GM18508 (cell line): ENCODE measurements at regions not wholly inside any gene's neighbourhood (a gene's known extent, or its start where the extent isn't known, plus 50 kb on each side); places are given as distances from the start of the nearest gene placed in this dataset.

Experiments used
- ATAC-seq: cut with Tn5 transposase; IDR thresholded peaks from one replicate; pipeline ENCODE4 v1.9.1; 2021; ENCODE audit warnings: moderate number of reproducible peaks; ENCODE audit not compliant: insufficient read depth, unreplicated experiment

DNA sequence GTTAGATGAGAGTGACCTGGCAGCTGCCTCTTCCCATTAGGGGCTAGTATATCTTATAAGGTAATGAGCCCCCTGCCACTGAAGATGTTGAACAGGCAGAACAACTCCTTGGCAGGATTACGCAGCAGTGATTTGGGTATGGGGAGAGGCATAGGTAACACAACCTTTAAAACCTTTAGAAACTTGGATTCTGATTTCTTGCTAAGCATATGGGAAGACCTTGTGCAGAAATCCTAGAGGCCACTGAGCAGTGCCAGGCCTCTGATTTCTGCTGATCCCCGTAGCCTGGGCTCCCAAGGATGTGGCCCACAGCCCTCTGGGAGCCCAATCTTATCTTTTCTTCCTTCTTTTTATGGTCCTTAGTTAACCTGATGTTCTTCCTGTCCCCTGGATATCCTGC is 237.9 kb upstream of the ROPN1 start:
- no peak for ATAC-seq

DNA sequence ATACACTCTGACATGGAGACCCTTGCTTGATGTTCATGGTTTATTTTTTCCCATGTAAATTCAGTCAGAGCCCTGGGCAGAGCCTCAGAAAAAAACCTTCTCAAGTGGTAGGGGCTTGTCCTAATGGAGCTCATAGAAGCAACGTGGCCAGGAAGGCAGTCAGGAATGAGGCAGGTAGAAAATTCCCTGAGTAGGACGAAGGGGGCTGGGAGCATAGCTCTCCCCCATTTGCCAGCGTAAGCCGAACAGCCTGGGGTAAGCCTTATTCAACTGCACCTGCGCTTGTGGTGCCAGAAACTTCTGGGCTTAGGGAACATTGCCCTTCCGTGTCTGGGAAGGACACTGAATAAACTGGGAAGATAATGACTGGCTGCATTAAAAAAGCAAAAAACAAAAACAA is 238.5 kb upstream of the ROPN1 start:
- ATAC-seq, result no peak

DNA sequence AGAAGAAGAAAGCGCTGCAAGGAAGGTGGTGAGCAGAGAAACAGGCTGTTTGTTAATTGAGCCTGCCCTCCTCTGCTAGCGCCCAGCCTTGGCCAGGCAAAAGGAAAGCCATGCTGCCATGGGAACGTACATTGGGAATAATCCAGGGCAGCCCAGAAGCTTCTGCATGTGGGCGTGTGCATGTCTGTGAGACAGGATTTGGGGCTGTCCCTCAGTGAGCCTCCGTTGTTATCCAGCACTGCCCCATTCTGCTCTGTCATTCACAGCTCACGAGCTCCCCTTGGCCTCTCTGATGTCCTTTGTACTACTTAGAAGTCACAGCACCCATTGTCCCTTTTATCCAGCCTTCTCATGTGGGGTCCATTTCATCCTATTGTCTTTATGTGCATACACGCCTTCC is 239.1 kb upstream of the ROPN1 start:
- ATAC-seq, result no peak

DNA sequence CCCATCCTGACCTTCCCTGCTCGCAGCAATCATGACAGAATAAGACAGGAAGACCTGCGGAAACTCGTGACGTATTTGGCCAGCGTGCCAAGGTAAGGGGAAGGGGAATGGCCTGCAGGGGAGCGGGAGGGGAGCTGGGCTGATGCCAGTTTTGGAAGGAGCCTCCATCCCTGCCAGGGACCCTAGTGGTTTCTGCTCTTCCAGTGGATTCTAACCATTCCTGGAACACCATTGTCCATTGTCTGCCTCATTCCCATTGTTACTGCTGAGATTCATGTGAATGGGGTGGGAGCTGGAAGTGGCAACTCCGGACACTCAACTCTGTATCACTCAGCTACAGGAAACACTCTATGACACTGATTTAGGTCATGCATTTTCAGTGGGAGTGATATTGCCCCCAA is 242.9 kb upstream of the ROPN1 start:
- ATAC-seq, result no peak

DNA sequence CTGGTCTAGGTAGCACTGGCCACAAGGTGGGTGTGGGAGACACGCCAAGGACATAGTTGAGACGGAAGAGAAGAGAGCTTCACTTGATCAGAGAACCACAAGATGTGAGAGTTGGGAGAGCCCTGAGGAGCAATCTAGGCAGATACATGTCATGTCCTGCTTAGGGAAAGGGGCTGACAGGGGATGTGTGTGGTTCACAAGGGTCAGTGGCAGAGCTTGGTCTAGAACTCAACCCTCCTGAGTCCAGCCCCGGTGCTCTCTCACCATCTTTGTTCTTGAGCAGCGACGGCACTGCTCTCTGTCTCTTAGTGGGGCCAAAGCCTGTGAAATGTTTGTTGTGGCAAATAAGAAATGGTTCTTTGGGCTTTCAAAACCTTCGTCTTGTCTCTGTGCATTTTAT is 243.5 kb upstream of the ROPN1 start:
- ATAC-seq, result no peak

DNA sequence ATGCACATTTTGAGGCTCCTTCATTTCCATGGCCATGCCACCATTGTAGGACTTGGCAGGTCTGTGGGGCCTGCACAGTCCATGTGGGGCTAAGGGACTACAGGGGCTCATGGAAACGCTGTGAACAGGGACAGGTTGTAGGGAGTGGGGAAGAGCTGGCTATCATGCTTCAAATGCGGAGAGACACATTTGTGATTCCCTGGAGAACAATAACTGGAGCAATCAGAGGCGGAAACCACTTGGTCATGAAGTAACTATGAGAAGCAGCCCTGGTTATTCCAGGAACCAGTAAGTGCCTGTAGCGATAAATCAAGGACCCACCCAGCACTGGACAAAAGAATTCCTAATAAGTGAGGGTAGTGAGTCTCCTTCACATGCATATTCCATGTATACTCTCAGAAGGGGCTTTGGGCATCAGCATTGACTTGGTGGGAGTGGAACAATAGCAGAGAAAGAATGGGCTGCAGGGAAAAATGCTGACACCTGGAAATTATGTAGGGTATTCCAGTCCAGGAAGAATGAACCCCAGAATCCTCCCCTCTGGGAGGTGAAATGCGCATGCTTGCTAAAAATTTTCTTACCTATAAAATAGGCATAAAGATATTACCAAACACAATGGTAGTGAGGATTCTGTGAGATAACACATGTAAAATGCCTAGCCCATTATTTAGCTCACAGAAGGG is 251.4 kb upstream of the ROPN1 start:
- ATAC-seq, result no peak

DNA sequence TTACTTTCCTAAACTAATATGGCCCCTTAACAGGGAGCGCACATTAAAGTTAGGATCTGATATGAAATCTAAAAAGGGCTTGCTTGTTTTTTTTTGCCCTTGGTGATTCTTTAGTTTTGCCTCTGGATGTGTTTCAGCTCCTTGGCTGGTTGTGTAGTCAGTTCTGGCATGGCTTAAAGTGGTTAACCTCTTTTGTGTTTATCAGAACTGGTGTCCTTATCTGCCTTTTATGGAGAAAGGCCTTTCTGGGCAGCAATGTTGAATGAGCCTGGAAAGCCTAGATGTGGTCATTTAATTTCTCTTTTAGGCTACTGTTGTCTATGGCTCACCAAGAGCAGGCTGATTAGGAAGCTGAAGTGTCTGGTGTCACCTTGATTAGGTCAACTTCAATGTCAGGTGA is 254.5 kb upstream of the ROPN1 start:
- ATAC-seq, result no peak

DNA sequence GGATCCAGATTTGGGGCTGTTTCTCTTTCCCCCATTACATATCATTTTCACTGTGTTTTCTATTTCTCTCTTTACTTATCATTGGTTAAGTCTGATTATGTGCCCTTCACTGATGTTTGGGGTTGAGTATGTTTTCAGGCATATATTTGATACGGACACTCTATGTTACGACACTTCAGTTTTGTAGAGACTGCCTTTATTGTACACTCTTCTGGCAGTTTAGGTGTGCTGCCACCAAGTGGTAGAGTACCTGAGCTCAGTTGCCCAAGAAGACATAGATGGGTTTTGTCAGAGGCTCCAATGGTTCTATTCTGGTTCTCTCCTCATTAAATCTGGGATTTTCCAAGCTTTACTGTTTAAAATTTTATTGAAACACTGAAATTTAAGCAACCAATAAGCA is 255.0 kb upstream of the ROPN1 start:
- ATAC-seq, result no peak

DNA sequence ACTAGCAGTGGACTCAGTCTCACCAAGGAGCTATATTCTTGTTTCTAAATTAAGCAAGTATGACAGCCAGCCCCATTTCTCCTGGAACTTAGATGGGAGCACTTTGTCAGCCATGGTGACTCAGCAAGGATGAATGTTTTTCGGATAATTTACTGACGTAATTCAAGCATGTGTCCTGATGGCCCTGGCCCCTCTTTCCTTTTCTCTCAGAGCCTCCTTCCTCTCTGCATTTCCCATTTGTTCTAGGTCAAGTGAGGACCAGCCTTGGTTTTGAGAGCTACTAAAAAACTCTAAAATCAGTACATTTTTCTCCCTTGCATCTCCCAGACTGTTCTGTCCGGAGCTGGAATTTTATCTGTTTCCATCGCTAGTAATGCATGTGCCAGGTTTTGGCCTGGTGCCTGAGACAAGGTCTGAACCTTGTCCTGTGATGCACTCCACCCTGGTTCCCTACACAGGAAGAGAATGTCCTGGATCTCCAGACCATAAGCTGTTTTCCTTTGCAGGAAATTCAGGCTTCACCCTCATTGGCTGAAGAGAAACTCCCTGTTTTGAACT is 256.6 kb upstream of the ROPN1 start:
- ATAC-seq, result no peak

DNA sequence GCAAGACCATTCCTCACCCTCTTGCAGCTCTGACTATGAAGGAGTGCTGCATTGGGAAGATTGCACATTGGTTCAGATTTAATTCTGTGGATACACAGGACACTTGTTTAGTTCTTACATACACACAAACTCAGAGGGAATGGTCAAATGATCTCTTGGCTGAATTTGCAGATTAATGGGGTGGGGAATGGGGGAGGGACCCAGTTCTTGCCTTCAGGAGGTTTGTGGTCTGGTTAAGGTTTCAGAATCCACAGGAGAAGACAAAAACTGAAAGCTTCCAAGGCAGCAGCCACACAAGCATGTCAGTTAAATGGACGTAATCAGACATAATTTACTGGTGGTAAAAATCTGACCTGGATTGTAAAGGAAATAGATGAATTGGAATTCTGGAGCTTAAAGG is 257.1 kb upstream of the ROPN1 start:
- ATAC-seq, result no peak

DNA sequence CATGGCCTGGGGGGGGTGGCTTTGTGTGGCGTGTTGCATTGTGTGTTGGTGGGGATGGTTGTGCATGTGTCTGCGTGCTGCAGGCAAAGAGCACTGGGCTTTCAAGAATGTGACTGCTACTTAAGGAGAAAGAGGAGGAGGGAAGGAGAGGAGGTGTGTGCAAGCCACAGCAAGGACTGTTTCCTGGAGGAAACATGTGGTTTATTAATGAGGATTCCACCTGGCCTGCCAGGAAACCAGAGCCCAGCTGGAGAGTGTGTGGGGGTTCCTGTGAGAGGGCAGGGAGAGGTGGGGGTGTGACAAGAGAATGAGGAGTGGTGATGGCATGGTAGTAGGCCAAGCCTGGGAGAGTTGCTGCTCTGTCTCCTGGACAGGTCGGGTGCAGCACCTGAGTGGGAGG is 258.1 kb upstream of the ROPN1 start:
- ATAC-seq, result no peak

DNA sequence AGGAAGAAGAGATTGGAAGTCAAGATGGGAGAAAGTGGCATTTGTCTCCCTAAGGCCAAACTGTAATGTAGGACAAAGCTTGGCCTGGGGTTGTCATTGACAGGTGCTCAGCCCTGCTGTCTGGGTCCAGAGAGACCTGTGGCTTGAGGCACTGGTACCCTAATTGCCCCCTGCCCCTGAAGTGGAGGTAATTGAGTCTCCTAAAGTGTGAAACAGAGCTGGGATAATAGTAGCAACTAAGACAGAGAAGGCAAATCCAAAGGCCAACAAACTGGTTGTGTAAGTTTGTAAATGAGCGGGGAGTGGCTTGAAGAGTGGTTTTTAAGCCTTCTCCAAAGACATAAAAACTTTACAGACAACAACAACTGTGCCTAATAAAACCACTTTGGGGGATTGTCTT is 264.2 kb upstream of the ROPN1 start:
- no peak for ATAC-seq

DNA sequence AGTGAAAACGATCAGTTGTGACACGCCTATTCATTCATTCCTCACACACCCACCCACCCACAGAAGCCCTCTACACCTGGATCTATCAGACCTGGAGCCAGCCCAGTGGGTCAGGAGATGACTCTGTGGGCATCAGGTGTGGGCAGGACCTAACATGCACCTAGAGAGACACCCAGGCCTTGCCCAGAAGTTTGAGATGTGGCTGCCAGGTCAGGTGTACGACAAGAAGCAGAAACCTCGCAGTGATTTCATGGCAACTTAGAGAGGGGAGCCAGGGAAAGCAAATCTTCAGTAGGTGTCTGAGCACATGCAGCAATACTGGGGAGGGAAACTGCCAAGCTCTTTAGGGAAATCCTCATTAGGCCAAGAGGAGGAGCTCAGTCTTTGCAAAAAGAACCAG is 264.7 kb upstream of the ROPN1 start:
- no peak for ATAC-seq

DNA sequence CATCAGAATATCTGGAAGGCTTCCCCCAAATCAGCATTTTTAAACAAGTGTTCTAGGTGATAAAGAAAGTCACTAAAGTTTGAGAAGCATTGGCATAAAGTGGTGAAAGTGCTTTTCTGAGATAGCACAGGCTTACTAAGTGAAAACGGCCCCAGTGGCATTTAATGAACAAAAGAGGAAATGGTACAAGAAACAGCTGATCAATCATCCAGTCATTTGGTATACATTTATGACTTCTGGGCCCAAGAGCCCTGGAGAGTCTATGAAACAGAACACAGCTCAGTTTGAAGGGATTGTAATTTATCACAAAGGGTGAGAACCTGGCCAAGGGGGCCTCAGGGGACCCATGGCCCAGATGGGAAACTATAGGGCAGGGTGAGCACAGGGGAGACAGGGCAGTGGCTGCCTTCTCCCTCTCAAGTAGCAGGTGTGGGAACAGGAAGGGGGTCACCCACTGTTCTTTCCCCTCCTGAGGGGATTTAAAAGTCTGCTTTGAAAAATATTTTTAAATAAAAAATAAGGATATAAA is 265.5 kb upstream of the ROPN1 start:
- ATAC-seq, result no peak

DNA sequence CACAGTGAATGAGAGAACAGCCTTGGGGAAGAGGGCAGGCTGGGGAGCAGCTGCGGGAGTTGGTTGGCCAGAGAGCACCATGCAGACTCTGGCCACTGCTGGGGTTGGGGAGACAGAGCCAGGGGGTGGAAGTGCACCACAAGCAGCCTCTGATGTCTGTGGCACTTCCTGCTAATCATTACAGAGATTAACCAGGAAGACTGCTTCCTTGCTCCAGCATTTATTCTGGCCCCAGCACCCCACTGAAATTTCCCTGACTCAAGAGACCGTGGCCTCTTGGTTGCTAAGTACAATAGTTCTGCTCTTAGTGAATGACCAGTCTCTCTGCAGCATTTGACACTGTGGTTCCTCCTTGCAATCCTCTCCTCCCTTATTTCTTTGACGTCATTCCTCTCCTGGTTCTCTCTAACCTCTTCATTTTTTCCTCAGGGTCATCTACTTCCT is 266.2 kb upstream of the ROPN1 start:
- no peak for ATAC-seq

DNA sequence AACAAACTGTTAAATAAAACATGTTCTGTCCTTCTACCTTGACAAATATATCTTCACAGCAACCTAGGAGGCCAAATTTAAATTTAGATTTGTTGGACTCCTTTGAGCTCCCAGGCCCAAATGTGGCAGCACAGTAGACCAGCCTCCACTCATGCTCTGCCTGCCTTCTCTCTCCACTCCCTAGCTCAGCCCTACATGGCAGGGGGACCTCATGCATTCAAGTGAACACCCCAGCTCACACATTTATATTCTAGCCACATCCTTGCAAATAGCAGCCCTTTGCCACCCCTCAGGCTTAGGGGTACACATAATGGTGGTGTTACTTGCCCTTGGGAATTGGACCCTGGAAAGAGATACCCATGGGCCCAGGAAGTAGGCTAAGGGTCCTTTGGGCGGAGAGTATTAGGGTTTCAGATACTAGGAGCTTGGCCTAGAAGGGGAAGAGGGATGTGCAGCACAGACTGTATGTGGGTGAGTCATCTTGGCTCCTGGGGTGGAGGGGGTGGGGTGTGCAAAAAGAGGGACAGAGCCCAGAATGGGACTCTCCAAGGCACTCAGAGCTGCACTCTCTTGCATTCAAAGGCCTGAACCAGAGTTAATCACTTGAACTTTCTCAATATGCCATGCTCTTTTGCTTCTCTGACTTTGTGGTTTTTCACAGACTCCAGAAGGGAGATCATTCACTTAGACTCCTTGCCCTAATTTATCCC is 268.4 kb upstream of the ROPN1 start:
- ATAC-seq, result no peak

DNA sequence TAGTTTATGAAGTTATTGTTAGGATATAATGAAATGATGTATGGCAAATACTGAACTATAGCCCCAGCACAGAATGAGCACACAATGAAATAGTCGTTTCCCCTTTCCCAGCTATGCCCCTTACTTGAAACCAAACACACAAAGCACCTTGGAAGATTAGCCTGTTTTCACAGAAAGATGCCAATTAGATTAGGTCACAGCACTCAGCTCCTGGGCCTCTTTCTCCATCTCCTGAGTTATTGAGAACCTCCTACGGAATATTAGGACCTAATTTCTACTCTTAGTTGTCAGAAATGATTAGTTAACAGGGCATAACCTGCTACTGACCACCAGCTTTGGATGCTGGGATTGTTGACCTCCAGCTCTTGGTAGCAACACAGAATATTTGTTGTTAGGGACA is 269.4 kb upstream of the ROPN1 start:
- ATAC-seq, result no peak

DNA sequence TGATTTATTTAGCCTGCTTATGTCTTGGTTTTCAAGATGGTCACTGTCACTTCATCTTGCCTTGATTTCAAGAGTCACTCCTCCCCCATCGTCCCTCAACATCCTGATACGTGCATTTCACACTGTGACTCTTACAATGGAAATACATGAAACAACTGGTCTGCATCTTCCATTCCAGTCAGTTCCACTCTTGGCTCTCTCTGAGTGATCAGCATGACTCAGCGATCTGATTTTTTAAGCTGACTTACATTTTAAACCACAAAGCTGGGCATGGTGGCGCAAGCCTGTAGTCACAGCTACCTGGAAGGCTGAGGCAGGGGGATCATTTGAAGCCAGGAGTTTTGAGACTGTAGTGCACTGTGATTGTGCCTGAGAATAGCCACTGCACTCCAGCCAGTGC is 271.2 kb upstream of the ROPN1 start:
- ATAC-seq, result no peak

DNA sequence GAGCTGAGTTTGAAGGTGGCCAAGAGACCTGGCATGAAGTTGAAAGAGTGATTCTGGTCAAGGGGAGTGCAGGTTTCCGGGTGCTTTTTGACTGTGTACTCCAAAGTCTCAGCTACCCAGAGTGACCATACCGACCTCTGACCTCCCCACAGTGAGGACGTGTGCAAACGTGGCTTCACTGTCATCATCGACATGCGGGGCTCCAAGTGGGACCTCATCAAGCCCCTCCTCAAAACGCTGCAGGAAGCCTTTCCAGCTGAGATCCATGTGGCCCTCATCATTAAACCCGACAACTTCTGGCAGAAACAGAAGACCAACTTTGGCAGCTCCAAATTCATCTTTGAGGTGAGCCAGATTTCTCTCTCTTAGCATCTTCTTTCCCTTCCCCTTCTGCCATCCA is 272.4 kb upstream of the ROPN1 start:
- ATAC-seq, result no peak

DNA sequence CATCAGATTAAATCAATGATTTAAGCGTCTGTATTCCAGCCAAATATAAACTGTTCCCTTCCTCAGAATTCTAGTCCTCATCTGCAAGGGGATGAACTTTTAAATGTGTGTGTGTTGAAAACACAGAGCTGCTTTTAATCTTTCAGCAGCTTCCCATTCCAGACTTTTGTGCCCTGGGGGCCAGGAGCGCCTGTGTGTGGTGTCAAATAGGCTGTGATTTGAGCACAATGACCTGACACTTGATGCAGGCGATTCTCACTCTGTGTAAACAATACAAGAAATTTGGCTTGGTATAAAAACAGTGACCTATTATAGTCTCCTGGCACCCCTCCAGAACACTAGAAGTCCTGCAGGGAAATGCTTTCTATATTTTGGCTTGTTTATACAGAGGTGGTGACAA is 274.6 kb upstream of the ROPN1 start:
- ATAC-seq, result no peak

DNA sequence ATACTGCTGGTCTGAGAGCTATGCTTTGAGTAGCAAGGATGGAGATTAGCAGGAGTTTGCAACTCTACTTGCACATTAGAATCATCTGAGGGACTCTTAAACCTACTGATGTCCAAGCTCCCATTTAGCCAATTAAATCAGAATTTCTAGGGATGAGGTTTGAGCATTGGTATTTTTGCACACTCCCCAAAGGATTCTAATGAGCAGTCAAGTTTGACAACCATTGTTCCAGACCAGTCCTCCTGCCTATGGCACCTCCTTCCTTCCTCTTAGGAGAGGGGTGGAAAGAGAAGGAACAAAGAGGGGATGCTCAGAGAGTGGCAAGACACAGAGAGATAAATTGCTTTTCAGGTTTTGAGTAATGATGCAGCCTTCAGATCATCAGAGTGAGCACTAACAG is 275.5 kb upstream of the ROPN1 start:
- no peak for ATAC-seq

DNA sequence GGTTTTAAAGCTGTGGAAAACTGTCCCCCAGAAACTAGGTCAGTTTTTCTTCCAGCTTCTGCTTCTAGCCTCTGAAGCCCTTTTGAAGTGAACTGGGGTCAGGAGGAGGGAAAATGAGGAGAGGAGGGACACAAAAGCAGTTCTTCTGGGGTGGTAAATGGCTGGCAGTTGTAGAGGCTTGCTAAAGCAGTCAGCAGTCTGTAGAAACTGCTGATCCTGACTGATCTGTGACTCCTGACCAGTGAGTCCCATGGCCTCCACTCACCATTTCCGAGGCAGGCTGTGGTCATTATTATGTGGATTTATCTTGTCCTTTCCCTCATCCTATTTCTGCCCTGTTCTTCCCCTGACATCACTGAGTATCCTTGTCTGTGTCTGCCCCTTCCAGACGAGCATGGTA is 276.4 kb upstream of the ROPN1 start:
- no peak for ATAC-seq
